H1 (cell line): ENCODE measurements at regions not wholly inside any gene's neighbourhood (a gene's known extent, or its start where the extent isn't known, plus 50 kb on each side); places are given as distances from the start of the nearest gene placed in this dataset.

ENCODE experiments used
- CTCF ChIA-PET: fragments of 300-600 bp; sonication (Branson Sonifier 250); formaldehyde crosslinking; loops from one replicate; lab custom pipeline; 2021; ENCODE audit not compliant: partially characterized antibody; lab: Charles Lee
- POLR2A ChIA-PET: fragments of 300-600 bp; sonication (Branson Sonifier 250); formaldehyde crosslinking; loops from one replicate; lab custom pipeline; 2021; ENCODE audit warnings: inconsistent platforms; ENCODE audit not compliant: partially characterized antibody; lab: Charles Lee
- DNase-seq, 2 experiments: peaks; one replicate each; pipeline versions ENCODE4 v3.0.0 to v3.0.0-alpha.2; 2010 to 2022; ENCODE audit warnings: low spot score in 2 of 2, low read depth in 1 of 2, mixed read lengths in 1 of 2
- FAIRE-seq: peaks from 2 replicates; lab custom pipeline; 2011; peaks lifted over from hg19 to GRCh38; lab: Jason Lieb, UNC
- H2AFZ ChIP-seq: 2 replicates; pipeline ENCODE4 v1.8.1; 2012; ENCODE audit warnings: low read length, inconsistent platforms
- H2AK5ac ChIP-seq: 2 replicates; pipeline ENCODE4 v1.6.1; 2013; ENCODE audit warnings: low read depth, low read length
- H2BK120ac ChIP-seq: replicated peaks from 2 replicates; pipeline ENCODE3; 2013; ENCODE audit warnings: low read depth, low read length, inconsistent platforms
- H2BK12ac ChIP-seq: 2 replicates; pipeline ENCODE4 v1.6.1; 2013; ENCODE audit warnings: low read depth, low read length
- H2BK15ac ChIP-seq: 2 replicates; pipeline ENCODE4 v1.6.1; 2013; ENCODE audit warnings: low read length
- H2BK20ac ChIP-seq: 2 replicates; pipeline ENCODE4 v1.6.1; 2013; ENCODE audit warnings: low read length
- H2BK5ac ChIP-seq: 2 replicates; pipeline ENCODE4 v1.6.1; 2013; ENCODE audit warnings: low read depth, low read length
- H3K14ac ChIP-seq: 2 replicates; pipeline ENCODE4 v1.6.1; 2013; ENCODE audit warnings: inconsistent platforms; ENCODE audit not compliant: insufficient read length
- H3K18ac ChIP-seq: 2 replicates; pipeline ENCODE4 v1.6.1; 2013; ENCODE audit warnings: low read length; ENCODE audit errors: extremely low read depth
- H3K23ac ChIP-seq: 2 replicates; pipeline ENCODE4 v1.6.1; 2013; ENCODE audit warnings: inconsistent platforms; ENCODE audit not compliant: insufficient read length
- H3K23me2 ChIP-seq: 2 replicates; pipeline ENCODE4 v1.6.1; 2013; ENCODE audit warnings: low read depth, low read length
- H3K27ac ChIP-seq: 2 replicates; pipeline ENCODE4 v1.6.1; 2011; ENCODE audit warnings: low read depth, low read length, inconsistent platforms
- H3K27me3 ChIP-seq, 4 experiments: replicated peaks in 1 of 4; 1 replicate in 1 of 4; 2 replicates in 3 of 4; pipeline versions ENCODE4 v1.6.1 to v1.8.1; 2011 to 2013; ENCODE audit warnings: low read length in 3 of 4, mild to moderate bottlenecking in 3 of 4, inconsistent platforms in 2 of 4, mixed read lengths in 2 of 4, moderate library complexity in 1 of 4; ENCODE audit not compliant: control insufficient read depth in 3 of 4, insufficient read depth in 3 of 4; ENCODE audit errors: extremely low read depth in 1 of 4
- H3K36me3 ChIP-seq, 4 experiments: 2 replicates each; pipeline versions ENCODE4 v1.6.1 to v1.8.1; 2011 to 2013; ENCODE audit warnings: mild to moderate bottlenecking in 4 of 4, low read length in 3 of 4, moderate library complexity in 2 of 4, control low read depth in 1 of 4, inconsistent platforms in 1 of 4; ENCODE audit not compliant: insufficient read depth in 4 of 4, control insufficient read depth in 2 of 4
- H3K4ac ChIP-seq: replicated peaks from 2 replicates; pipeline ENCODE3; 2013; ENCODE audit warnings: low read length, low read depth, mixed read lengths, inconsistent platforms; ENCODE audit not compliant: insufficient read length
- H3K4me1 ChIP-seq, 4 experiments: replicated peaks in 1 of 4; 1 replicate in 1 of 4; 2 replicates in 3 of 4; pipeline versions ENCODE4 v1.6.1 to v1.8.1; 2011 to 2013; ENCODE audit warnings: low read length in 3 of 4, inconsistent platforms in 2 of 4, mixed read lengths in 1 of 4; ENCODE audit not compliant: insufficient read depth in 4 of 4, control insufficient read depth in 3 of 4
- H3K4me2 ChIP-seq, 2 experiments: 2 replicates each; pipeline versions ENCODE4 v1.6.1 to v1.8.1; 2011 to 2013; ENCODE audit warnings: low read depth in 2 of 2, low read length in 2 of 2, control low read depth in 1 of 2, inconsistent platforms in 1 of 2, mild to moderate bottlenecking in 1 of 2; ENCODE audit not compliant: insufficient read depth in 1 of 2
- H3K4me3 ChIP-seq, 4 experiments: fragments of 200-600, 300-600 bp in 1 of 4; sonication (generic), shearing (Covaris generic), sonication (Bioruptor Twin) in 1 of 4; 2 replicates each; pipeline versions ENCODE4 v1.5.1 to v1.8.1; 2011 to 2016; ENCODE audit warnings: low read length in 4 of 4, low read depth in 3 of 4, control low read depth in 2 of 4, inconsistent platforms in 2 of 4, mild to moderate bottlenecking in 2 of 4, mixed read lengths in 1 of 4, moderate library complexity in 1 of 4; ENCODE audit not compliant: insufficient read depth in 2 of 4; ENCODE audit errors: extremely low read depth in 1 of 4
- H3K56ac ChIP-seq: replicated peaks from 2 replicates; pipeline ENCODE3; 2013; ENCODE audit warnings: low read depth, mild to moderate bottlenecking, mixed read lengths, low read length, inconsistent platforms; ENCODE audit not compliant: insufficient read length
- H3K79me1 ChIP-seq: 2 replicates; pipeline ENCODE4 v1.6.1; 2013; ENCODE audit warnings: low read depth, low read length, control low read depth
- H3K79me2 ChIP-seq, 2 experiments: 2 replicates each; pipeline versions ENCODE4 v1.6.1 to v1.8.1; 2012 to 2013; ENCODE audit warnings: low read length in 2 of 2, mild to moderate bottlenecking in 2 of 2, inconsistent platforms in 1 of 2; ENCODE audit not compliant: insufficient read depth in 2 of 2, control insufficient read depth in 1 of 2
- H3K9ac ChIP-seq, 4 experiments: replicated peaks in 1 of 4; 1 replicate in 1 of 4; 2 replicates in 3 of 4; pipeline versions ENCODE4 v1.6.1 to v1.8.1; 2011 to 2013; ENCODE audit warnings: low read depth in 3 of 4, low read length in 3 of 4, control low read depth in 2 of 4, mild to moderate bottlenecking in 2 of 4, moderate library complexity in 2 of 4, inconsistent platforms in 1 of 4; ENCODE audit errors: extremely low read depth in 1 of 4
- H3K9me3 ChIP-seq, 2 experiments: 2 replicates each; pipeline versions ENCODE4 v1.6.1 to v1.8.1; 2012 to 2013; ENCODE audit warnings: mild to moderate bottlenecking in 2 of 2, moderate library complexity in 2 of 2, control low read depth in 1 of 2, inconsistent platforms in 1 of 2, low read depth in 1 of 2, low read length in 1 of 2, mixed read lengths in 1 of 2; ENCODE audit not compliant: insufficient read depth in 2 of 2
- H4K20me1 ChIP-seq, 2 experiments: replicated peaks in 1 of 2; 2 replicates each; pipeline versions ENCODE3 to v1.8.1; 2011 to 2013; ENCODE audit warnings: inconsistent platforms in 2 of 2, low read length in 2 of 2, mild to moderate bottlenecking in 1 of 2; ENCODE audit not compliant: insufficient read depth in 2 of 2, control insufficient read depth in 1 of 2
- H4K5ac ChIP-seq: 2 replicates; pipeline ENCODE4 v1.6.1; 2013; ENCODE audit warnings: low read length, low read depth, mixed read lengths, inconsistent platforms; ENCODE audit not compliant: insufficient read length
- H4K8ac ChIP-seq: 2 replicates; pipeline ENCODE4 v1.8.0; 2013; ENCODE audit warnings: mild to moderate bottlenecking, moderate library complexity, low read length, inconsistent platforms; ENCODE audit not compliant: insufficient read depth; ENCODE audit errors: extremely low read depth
- H4K91ac ChIP-seq: replicated peaks from 2 replicates; pipeline ENCODE3; 2013; ENCODE audit warnings: low read length, mixed read lengths, inconsistent platforms; ENCODE audit not compliant: insufficient read length
- CHD1 ChIP-seq: IDR thresholded peaks from 2 replicates; pipeline ENCODE4 v1.6.1; 2012; ENCODE audit warnings: low read depth, low read length, improper control_type of control experiment
- GTF2F1 ChIP-seq: IDR thresholded peaks from 2 replicates; pipeline ENCODE4 v1.6.1; 2012; ENCODE audit warnings: low read depth, low read length, improper control_type of control experiment, borderline replicate concordance
- HDAC2 ChIP-seq, 2 experiments: fragments of 300-600 bp in 1 of 2; sonication (generic) in 1 of 2; IDR thresholded peaks; 2 replicates each; pipeline ENCODE4 v1.6.1; 2011 to 2012; ENCODE audit warnings: low read depth in 2 of 2, low read length in 2 of 2, mild to moderate bottlenecking in 2 of 2, moderate library complexity in 2 of 2, borderline replicate concordance in 1 of 2, inconsistent platforms in 1 of 2
- HDAC6 ChIP-seq: IDR thresholded peaks from one replicate; pipeline ENCODE4 v1.7.1; 2012; ENCODE audit warnings: low read depth, mild to moderate bottlenecking, inconsistent platforms, low read length, moderate library complexity
- MAX ChIP-seq: IDR thresholded peaks from 2 replicates; pipeline ENCODE4 v1.6.1; 2012; ENCODE audit warnings: inconsistent platforms
- NRF1 ChIP-seq: IDR thresholded peaks from 2 replicates; pipeline ENCODE4 v1.6.1; 2011; ENCODE audit warnings: mild to moderate bottlenecking, low read depth, low read length, improper control_type of control experiment
- RNF2 ChIP-seq: fragments of 200-900, 300-1000 bp; sonication (generic); IDR thresholded peaks from 2 replicates; pipeline ENCODE4 v1.7.1; 2016; ENCODE audit warnings: borderline replicate concordance, low read depth, mild to moderate bottlenecking, antibody characterized with exemption, low read length; ENCODE audit not compliant: poor library complexity, severe bottlenecking; ENCODE audit errors: missing control alignments
- SIRT6 ChIP-seq: IDR thresholded peaks from one replicate; pipeline ENCODE4 v1.7.1; 2012; ENCODE audit warnings: low read length, inconsistent platforms
- TBP ChIP-seq: IDR thresholded peaks from 2 replicates; pipeline ENCODE4 v1.6.1; 2011; ENCODE audit warnings: low read depth, low read length, improper control_type of control experiment
- YY1 ChIP-seq: IDR thresholded peaks from 2 replicates; pipeline ENCODE4 v1.6.1; 2011; ENCODE audit warnings: low read depth, mild to moderate bottlenecking, low read length
- WGBS, 2 experiments: shearing (Covaris generic) in 1 of 2; methylation state at CpG; one replicate each; pipeline versions ENCODE4 v1.1.6 to v1.1.7; 2013 to 2015; ENCODE audit warnings: low lambda C conversion rate in 2 of 2, mixed read lengths in 2 of 2, inconsistent platforms in 1 of 2, low coverage in 1 of 2, missing lambda C conversion rate in 1 of 2; ENCODE audit not compliant: insufficient replicate concordance in 2 of 2, insufficient coverage in 1 of 2, insufficient read length in 1 of 2; ENCODE audit errors: extremely low coverage in 1 of 2, missing lambda C conversion rate in 1 of 2; 5-methylcytosine and 5-hydroxymethylcytosine counted together

- Histone ChIP-seq H3K23ac (no peak overlapping the region), H2AK5ac (no peak overlapping the region), H3K27me3 (no peaks in the 10 kb centered on the region), H3K36me3 (no peaks in the 10 kb centered on the region), H3K14ac (no peak overlapping the region), H3K9me3 (no peaks in the 10 kb centered on the region; a peak in 1 of 4 replicates), H3K27ac (no peak overlapping the region), H3K4me1 (no peaks in the 10 kb centered on the region), H3K23me2 (no peaks in the 10 kb centered on the region), H3K4ac (no peak overlapping the region), H2AFZ (no peak overlapping the region), H2BK15ac (no peak overlapping the region), H3K4me2 (no peak overlapping the region), H3K18ac (no peak overlapping the region), H2BK5ac (no peak overlapping the region), H3K79me2 (no peaks in the 10 kb centered on the region), H2BK120ac (no peak overlapping the region), H3K56ac (no peak overlapping the region), H4K5ac (no peak overlapping the region), H2BK20ac (no peak overlapping the region), H4K8ac (no peak overlapping the region), H4K20me1 (no peaks in the 10 kb centered on the region), H3K4me3 (no peak overlapping the region), H2BK12ac (no peak overlapping the region), H3K79me1 (no peaks in the 10 kb centered on the region), H4K91ac (no peak overlapping the region), H3K9ac (no peak overlapping the region)
- DNase-seq (no peak), FAIRE-seq (no peak)
- WGBS, 2 experiments: 89% methylated on average over 7 of the region's 7 CpGs; no CpG with 5 or more reads in 1 of the 2 experiments
- ChIA-PET CTCF (interaction anchor here (0.6 kb wide), 1 partner anchor 66 kb away, joined by 3 read pairs; no protein-coding TSS in a partner anchor), POLR2A (no interaction called here)
- TF ChIP-seq HDAC6 (no peak), MAX (no peak), YY1 (no peak), NRF1 (no peak), GTF2F1 (no peak), RNF2 (no peak), HDAC2 (IDR thresholded peaks at IDR 0.05; ENCODE audit: borderline replicate concordance in 1 of 2, low read depth in 2 of 2, low read length in 2 of 2) (no peak), SIRT6 (no peak), CHD1 (no peak), TBP (no peak)
Observed at GRCh38 chr6:105781248-105781647, 304.9 kb upstream of the PRDM1 start.
